Trophoblast cell (in vitro differentiated cells and primary cell): ENCODE measurements at regions not wholly inside any gene's neighbourhood (a gene's known extent, or its start where the extent isn't known, plus 50 kb on each side); places are given as distances from the start of the nearest gene placed in this dataset.

Source experiments
- DNase-seq, 2 donors: peaks; one replicate each; pipeline ENCODE4 v3.0.0-alpha.2; 2016
- H2AFZ ChIP-seq: 2 replicates; pipeline ENCODE4 v1.6.1; 2013; ENCODE audit warnings: low read length, moderate library complexity, mild to moderate bottlenecking; ENCODE audit not compliant: insufficient read depth, poor library complexity
- H2AK5ac ChIP-seq: 2 replicates; pipeline ENCODE4 v1.6.1; 2013; ENCODE audit warnings: mild to moderate bottlenecking, low read length
- H2BK120ac ChIP-seq: 2 replicates; pipeline ENCODE4 v1.6.1; 2013; ENCODE audit warnings: low read length, mild to moderate bottlenecking, moderate library complexity; ENCODE audit not compliant: insufficient read depth, poor library complexity
- H2BK12ac ChIP-seq: 2 replicates; pipeline ENCODE4 v1.6.1; 2013; ENCODE audit warnings: mild to moderate bottlenecking, low read length, moderate library complexity
- H2BK5ac ChIP-seq: 2 replicates; pipeline ENCODE4 v1.6.1; 2013; ENCODE audit warnings: low read length, low read depth, moderate library complexity, mild to moderate bottlenecking; ENCODE audit not compliant: poor library complexity
- H3K14ac ChIP-seq: 2 replicates; pipeline ENCODE4 v1.6.1; 2013; ENCODE audit warnings: mild to moderate bottlenecking, low read length
- H3K18ac ChIP-seq: 2 replicates; pipeline ENCODE4 v1.6.1; 2013; ENCODE audit warnings: mild to moderate bottlenecking, low read length
- H3K23ac ChIP-seq: 2 replicates; pipeline ENCODE4 v1.6.1; 2013; ENCODE audit warnings: low read length
- H3K27ac ChIP-seq: 2 replicates; pipeline ENCODE4 v1.5.1; 2013; ENCODE audit warnings: low read depth, mild to moderate bottlenecking, inconsistent platforms, low read length, moderate library complexity
- H3K27me3 ChIP-seq: 2 replicates; pipeline ENCODE4 v1.6.1; 2013; ENCODE audit warnings: inconsistent platforms, mild to moderate bottlenecking, low read length, moderate library complexity; ENCODE audit not compliant: insufficient read depth
- H3K36me3 ChIP-seq, 2 experiments: 1 replicate in 1 of 2; 2 replicates in 1 of 2; pipeline ENCODE4 v1.6.1; 2013; ENCODE audit warnings: low read length in 2 of 2, mild to moderate bottlenecking in 2 of 2, moderate library complexity in 1 of 2; ENCODE audit not compliant: insufficient read depth in 2 of 2, control insufficient read depth in 1 of 2
- H3K4ac ChIP-seq: 2 replicates; pipeline ENCODE4 v1.6.1; 2013; ENCODE audit warnings: low read depth, mild to moderate bottlenecking, low read length, moderate library complexity
- H3K4me1 ChIP-seq, 2 experiments: 1 replicate in 1 of 2; 2 replicates in 1 of 2; pipeline ENCODE4 v1.6.1; 2013; ENCODE audit warnings: low read length in 2 of 2, mild to moderate bottlenecking in 2 of 2, moderate library complexity in 1 of 2; ENCODE audit not compliant: insufficient read depth in 2 of 2, control insufficient read depth in 1 of 2
- H3K4me2 ChIP-seq: 2 replicates; pipeline ENCODE4 v1.6.1; 2013; ENCODE audit warnings: inconsistent platforms, mild to moderate bottlenecking, low read length, moderate library complexity
- H3K4me3 ChIP-seq: 2 replicates; pipeline ENCODE4 v1.5.1; 2013; ENCODE audit warnings: mild to moderate bottlenecking, low read depth, low read length, inconsistent platforms
- H3K79me1 ChIP-seq: one replicate; pipeline ENCODE4 v1.6.1; 2013; ENCODE audit warnings: low read length
- H3K79me2 ChIP-seq: 2 replicates; pipeline ENCODE4 v1.6.1; 2013; ENCODE audit warnings: low read length, mild to moderate bottlenecking; ENCODE audit not compliant: control insufficient read depth, insufficient read depth, poor library complexity
- H3K9ac ChIP-seq: 2 replicates; pipeline ENCODE4 v1.6.1; 2013; ENCODE audit warnings: mild to moderate bottlenecking, low read length
- H3K9me3 ChIP-seq: 2 replicates; pipeline ENCODE4 v1.6.1; 2013; ENCODE audit warnings: low read depth, mild to moderate bottlenecking, control low read depth, inconsistent platforms, low read length; ENCODE audit not compliant: insufficient read depth
- H4K12ac ChIP-seq: 2 replicates; pipeline ENCODE4 v1.6.1; 2013; ENCODE audit warnings: low read depth, mild to moderate bottlenecking, low read length, moderate library complexity
- H4K8ac ChIP-seq: 2 replicates; pipeline ENCODE4 v1.6.1; 2013; ENCODE audit warnings: low read depth, mild to moderate bottlenecking, low read length, moderate library complexity
- H4K91ac ChIP-seq: one replicate; pipeline ENCODE4 v1.6.1; 2013; ENCODE audit warnings: low read depth, mild to moderate bottlenecking, low read length, moderate library complexity
- WGBS: extraction: QIAGEN DNeasy Blood & Tissue Kit; methylation state at CpG from one replicate; pipeline ENCODE4 v1.1.7; 2013; ENCODE audit warnings: missing lambda C conversion rate; ENCODE audit not compliant: insufficient read length, insufficient coverage; ENCODE audit errors: extremely low coverage; 5-methylcytosine and 5-hydroxymethylcytosine counted together

DNA sequence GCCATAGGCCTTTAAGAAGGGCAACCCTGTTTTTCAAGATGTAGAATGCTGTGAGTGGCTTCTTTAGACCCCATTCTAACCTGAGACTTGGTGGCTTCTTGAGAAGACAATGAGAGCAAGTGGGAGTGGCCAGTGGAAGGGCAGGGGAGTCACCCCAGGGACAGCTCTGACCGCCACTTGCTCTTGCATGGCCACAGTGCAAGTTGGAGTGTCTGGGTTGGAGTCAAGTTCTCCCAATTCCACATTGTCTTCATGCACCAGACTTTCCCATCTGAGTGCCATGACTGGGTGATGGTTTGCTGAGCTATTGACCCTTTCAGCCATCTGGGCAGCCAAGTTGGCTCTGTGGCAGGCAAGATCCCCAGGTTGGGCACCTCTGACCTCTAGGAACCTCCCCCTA is 148.0 kb upstream of the SKOR2 start:
- H2AFZ ChIP-seq, result no peak overlapping the region

DNA sequence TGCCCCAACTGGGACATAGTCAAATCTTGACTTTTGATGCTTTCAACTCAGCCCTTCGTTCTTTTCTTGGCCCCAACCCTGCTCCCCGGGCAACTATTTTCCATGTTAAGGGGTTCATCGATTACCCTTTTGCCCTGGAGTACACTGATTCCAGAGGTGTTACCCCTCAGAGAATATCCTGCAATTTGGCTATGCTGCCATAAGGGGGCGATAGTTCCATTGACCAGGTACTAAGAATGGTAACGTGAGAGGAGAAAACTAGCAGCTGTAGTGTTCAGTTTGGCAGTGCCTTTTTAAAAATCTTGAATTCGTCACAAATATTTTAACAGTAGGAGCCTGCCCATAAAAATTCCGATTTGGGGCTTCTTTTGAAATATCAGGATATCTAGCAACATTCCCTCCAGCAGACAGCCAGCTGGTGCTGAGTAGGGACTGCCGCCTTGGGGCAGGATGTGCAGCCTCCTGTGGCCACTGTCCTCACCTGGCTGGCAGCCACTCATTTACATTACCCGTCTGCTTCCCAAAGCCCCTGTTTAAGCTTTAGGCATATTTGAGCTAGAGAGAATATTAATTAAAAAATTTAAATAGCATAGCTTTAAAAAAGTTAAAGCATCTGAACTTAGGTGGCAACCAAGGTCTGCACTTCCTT is 146.3 kb upstream of the SKOR2 start:
- H3K4me3 ChIP-seq, result no peak overlapping the region
- no peak overlapping the region for H3K18ac ChIP-seq
- H3K79me1 ChIP-seq, result no peaks in the 10 kb centered on the region
- H3K23ac ChIP-seq, result no peak overlapping the region
- no peak overlapping the region for H4K91ac ChIP-seq
- no peaks in the 10 kb centered on the region for H3K36me3 ChIP-seq
- no peak overlapping the region for H3K4ac ChIP-seq
- H3K14ac ChIP-seq, result no peak overlapping the region
- H4K8ac ChIP-seq, result no peak overlapping the region
- H2BK120ac ChIP-seq, result no peak overlapping the region
- H3K4me1 ChIP-seq, result no peaks in the 10 kb centered on the region
- H4K12ac ChIP-seq, result no peak overlapping the region
- no peak overlapping the region for H2AFZ ChIP-seq
- no peak overlapping the region for H3K9ac ChIP-seq
- H2BK5ac ChIP-seq, result no peak overlapping the region
- H2AK5ac ChIP-seq, result no peak overlapping the region
- no peak overlapping the region for H3K4me2 ChIP-seq
- no peaks in the 10 kb centered on the region for H3K79me2 ChIP-seq
- no peak overlapping the region for H2BK12ac ChIP-seq
- no peak overlapping the region for H3K27ac ChIP-seq
- no peaks in the 10 kb centered on the region for H3K27me3 ChIP-seq
- no peaks in the 10 kb centered on the region for H3K9me3 ChIP-seq
- no CpG with 5 or more reads among the region's 9 CpGs for WGBS
- DNase-seq, result peak in 1 of 2 donors; percentile 49

More for the DNA sequence above, 148.0 kb upstream of the SKOR2 start:
- DNase-seq, result no peak
- Histone ChIP-seq H3K4ac (no peak overlapping the region), H4K91ac (no peak overlapping the region), H2BK12ac (no peak overlapping the region), H3K79me1 (no peaks in the 10 kb centered on the region), H3K79me2 (no peaks in the 10 kb centered on the region), H4K8ac (no peak overlapping the region), H3K14ac (no peak overlapping the region), H3K9me3 (peaks cover 2% of the 10 kb centered on the region), H4K12ac (no peak overlapping the region), H3K4me3 (no peak overlapping the region), H2BK5ac (no peak overlapping the region), H3K4me2 (no peak overlapping the region), H3K9ac (no peak overlapping the region), H3K36me3 (no peaks in the 10 kb centered on the region), H2BK120ac (no peak overlapping the region), H3K18ac (no peak overlapping the region), H3K27ac (no peak overlapping the region), H3K27me3 (no peaks in the 10 kb centered on the region), H3K23ac (no peak overlapping the region), H3K4me1 (no peaks in the 10 kb centered on the region), H2AK5ac (no peak overlapping the region)
- WGBS, result no CpG with 5 or more reads among the region's 1 CpG

DNA sequence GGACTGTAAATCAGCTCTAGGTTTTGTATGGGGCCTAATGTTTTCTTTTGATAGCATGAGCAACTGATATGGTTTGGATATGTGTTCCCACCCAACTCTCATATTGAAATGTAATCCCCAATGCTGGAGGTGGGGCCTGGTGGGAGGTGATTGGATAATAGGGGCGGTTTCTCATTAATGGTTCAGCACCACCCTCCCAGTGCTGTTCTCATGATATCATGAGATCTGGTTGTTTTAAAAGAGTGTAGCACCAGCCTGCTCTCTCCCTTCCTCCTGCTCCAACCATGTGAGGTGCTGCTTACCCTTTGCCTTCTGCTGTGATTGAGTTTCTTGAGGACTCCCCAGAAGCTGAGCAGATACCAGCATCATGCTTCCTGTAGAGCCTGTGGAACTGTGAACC is 140.2 kb upstream of the SKOR2 start:
- H3K4me3 ChIP-seq, result no peak overlapping the region
- H3K14ac ChIP-seq, result no peak overlapping the region
- no peak overlapping the region for H4K12ac ChIP-seq
- H3K23ac ChIP-seq, result no peak overlapping the region
- H2AFZ ChIP-seq, result no peak overlapping the region
- H3K4me1 ChIP-seq, result no peaks in the 10 kb centered on the region
- no peaks in the 10 kb centered on the region for H3K79me1 ChIP-seq
- H3K27ac ChIP-seq, result no peak overlapping the region
- no peak for DNase-seq
- H3K4ac ChIP-seq, result no peak overlapping the region
- H3K18ac ChIP-seq, result no peak overlapping the region
- H3K9me3 ChIP-seq, result no peaks in the 10 kb centered on the region
- H4K91ac ChIP-seq, result no peak overlapping the region
- H3K9ac ChIP-seq, result no peak overlapping the region
- no peak overlapping the region for H2BK5ac ChIP-seq
- H4K8ac ChIP-seq, result no peak overlapping the region
- no peak overlapping the region for H2BK12ac ChIP-seq
- H3K36me3 ChIP-seq, result no peaks in the 10 kb centered on the region
- no CpG with 5 or more reads among the region's 1 CpG for WGBS
- no peaks in the 10 kb centered on the region for H3K27me3 ChIP-seq
- H3K79me2 ChIP-seq, result no peaks in the 10 kb centered on the region
- no peak overlapping the region for H3K4me2 ChIP-seq
- no peak overlapping the region for H2BK120ac ChIP-seq
- no peak overlapping the region for H2AK5ac ChIP-seq

DNA sequence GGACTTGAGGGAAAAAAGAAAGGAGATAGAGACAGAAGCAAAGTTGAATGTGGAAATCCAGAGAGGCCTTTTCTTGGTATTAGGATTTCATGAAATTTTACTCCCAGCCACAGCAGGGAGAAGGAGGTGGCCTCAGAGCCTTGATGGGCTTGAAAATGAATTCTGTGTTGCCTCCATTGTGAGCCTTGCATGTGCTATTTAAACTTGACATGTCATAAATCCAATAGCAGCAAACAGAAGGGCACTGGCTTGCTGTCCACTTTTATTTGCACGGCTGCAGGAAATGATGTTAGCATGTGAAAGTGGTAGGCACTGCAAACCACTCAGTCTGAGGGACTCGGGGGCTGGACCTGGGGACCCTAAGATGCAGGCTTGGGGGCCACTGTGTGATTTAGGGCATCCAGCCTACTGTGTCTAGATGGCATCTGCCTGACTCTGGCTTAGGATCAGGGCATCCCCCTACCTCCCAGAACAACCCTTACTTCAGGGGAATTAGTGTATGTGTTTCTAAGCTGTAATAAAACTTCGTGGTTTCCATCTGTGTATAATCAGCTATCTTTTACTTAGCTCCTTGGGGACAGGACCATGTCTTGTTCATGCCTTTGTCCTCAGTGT is 139.1 kb upstream of the SKOR2 start:
- Histone ChIP-seq H2BK120ac (no peak overlapping the region), H3K79me2 (no peaks in the 10 kb centered on the region), H2BK5ac (no peak overlapping the region), H3K4me3 (no peak overlapping the region), H3K23ac (no peak overlapping the region), H2AFZ (no peak overlapping the region), H3K14ac (no peak overlapping the region), H3K79me1 (no peaks in the 10 kb centered on the region), H3K27me3 (no peaks in the 10 kb centered on the region), H3K4ac (no peak overlapping the region), H3K4me1 (no peaks in the 10 kb centered on the region), H3K9ac (no peak overlapping the region), H4K91ac (no peak overlapping the region), H2AK5ac (no peak overlapping the region), H4K12ac (no peak overlapping the region), H3K27ac (no peak overlapping the region), H3K9me3 (no peaks in the 10 kb centered on the region), H3K4me2 (no peak overlapping the region), H4K8ac (no peak overlapping the region), H3K18ac (no peak overlapping the region), H2BK12ac (no peak overlapping the region), H3K36me3 (no peaks in the 10 kb centered on the region)
- no peak for DNase-seq
- no CpG with 5 or more reads among the region's 3 CpGs for WGBS
